Amniotic stem cell (primary cell): ENCODE measurements at regions not wholly inside any gene's neighbourhood (a gene's known extent, or its start where the extent isn't known, plus 50 kb on each side); places are given as distances from the start of the nearest gene placed in this dataset.

Experiments
- DNase-seq: peaks from one replicate; lab custom pipeline; 2025; lab: John Stamatoyannopoulos, UW

DNA sequence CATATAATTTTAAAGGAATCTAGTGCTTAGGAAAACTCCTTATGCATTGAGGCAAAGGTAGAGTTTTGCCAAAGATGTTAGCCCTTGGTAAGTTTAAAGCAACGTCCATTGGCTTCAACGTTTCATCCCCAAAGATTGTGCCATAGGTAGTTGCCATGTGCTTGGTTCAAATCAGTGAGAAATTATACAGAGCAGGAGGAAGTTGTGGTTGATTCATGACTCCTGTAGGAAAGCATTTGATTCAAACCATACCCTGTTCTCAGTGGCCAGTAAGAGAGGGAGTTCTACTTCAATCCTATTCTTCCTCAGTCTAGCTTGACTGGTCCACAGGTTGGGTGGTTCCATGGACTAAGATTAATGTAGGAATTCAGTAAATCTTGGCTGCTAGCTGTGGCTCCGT lies 535.6 kb downstream of the QKI start:
- DNase-seq, result no peak

DNA sequence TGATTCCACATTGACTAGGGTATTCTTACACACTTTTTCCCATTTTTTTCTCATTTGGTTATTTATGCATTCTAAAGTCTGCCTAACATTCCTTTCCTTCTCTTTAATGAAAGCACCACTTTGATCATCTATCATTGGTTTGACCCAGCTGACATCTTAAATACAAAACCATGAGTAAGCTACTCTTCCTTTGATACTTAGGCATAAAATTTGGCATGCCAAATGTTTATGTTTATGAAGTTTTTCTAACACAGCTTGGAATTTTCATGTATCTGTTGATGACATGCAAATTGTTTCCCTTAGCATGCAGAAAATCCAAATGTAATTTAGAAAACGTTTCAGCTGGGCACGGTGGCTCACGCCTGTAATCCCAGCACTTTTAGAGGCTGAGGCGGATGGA lies 534.9 kb downstream of the QKI start:
- no peak for DNase-seq

DNA sequence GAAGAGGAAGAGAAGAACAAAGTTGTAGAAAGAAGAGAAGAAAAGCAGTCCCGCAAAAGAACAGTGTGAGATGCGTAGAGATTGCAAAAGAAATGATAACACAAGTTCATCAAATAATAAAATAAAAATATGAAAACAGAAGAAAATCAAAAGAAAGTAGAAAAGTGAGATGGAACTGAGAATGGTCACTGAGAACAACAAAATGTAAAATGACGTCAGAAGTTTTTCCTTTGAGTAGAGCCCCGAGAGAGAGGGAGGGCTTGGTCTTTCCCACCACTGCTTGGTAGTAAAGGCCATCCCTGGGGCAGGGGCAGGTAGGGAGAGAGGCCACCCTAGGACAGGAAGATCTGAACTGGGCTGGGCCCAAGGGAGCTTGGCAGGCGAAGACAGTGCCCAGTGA lies 533.7 kb downstream of the QKI start:
- DNase-seq, result no peak

DNA sequence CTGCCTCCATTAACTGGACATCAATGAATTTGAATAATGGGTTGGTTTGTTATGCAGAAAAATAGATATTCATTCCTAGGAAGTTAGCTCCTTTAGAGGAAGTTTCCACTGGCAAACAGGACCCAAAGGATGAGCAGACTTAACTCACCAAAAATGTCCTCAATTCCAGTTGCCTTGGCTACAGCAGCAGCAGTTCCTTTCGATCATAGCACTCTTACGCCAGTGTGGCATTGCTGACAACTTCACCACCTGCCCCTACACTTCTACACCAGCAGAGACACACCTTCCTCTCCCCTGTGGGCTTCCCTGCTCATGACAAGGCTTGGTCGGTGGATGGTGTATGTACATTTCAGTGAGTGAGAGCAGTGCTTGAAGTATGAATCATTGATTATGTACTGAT lies 532.8 kb downstream of the QKI start:
- DNase-seq, result no peak

DNA sequence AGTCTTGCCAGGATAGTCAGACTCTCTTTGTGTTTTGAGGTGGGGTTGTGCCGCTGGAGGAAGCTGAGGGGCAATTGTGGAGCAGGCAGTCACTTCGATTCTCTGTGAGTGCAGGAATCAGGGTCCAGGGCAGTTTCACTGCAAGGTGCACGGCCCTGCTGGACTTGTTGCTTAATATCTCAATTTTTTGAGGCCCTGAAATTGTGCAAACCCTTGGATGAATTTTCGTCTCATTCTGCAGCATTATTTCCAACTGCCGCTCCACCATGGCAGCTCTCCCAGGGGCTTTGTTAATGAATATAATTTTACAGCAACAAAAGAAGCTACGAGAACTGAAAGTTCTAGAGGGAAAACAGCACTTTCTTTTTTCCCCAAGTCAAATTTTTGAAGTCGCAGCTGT lies 531.9 kb downstream of the QKI start:
- DNase-seq, result no peak

DNA sequence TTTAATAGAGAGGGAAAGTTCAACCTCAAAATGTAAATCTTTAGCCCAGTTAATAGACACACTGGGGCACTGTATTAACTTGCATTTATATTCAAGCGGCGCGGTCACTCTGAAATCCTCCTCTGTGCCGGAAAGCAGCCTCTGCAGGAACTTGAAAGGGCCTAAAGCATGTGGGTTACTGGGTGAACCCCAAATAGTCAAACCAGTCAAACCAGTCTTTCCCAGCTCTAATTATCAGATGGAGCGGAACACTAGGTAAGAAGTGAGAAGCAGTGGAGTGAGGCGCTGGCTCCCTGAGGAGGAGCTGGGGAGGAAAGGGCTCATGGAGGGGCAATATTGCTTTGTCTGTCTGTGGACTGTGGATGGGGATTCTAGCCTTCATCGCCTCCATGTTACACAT lies 531.3 kb downstream of the QKI start:
- no peak for DNase-seq

DNA sequence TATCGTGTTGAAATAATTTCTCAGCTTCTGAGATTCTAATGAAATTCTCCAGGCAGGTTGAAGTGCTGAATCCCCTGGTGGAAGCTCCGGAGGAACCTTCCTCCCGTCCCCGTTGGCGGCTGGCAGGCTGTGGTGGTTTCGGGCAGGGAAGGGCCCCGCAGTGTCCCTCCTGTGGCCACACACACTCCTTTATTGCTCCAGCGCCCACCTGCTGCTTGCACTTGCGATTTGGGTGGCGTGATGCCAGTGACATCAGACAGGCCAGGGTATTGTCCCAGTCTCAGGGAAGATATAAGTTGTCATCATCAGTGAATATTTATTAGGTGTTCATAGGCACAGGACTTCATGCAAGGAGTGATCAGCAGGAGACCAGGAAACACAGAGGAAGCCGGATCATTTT lies 530.4 kb downstream of the QKI start:
- DNase-seq, result no peak

DNA sequence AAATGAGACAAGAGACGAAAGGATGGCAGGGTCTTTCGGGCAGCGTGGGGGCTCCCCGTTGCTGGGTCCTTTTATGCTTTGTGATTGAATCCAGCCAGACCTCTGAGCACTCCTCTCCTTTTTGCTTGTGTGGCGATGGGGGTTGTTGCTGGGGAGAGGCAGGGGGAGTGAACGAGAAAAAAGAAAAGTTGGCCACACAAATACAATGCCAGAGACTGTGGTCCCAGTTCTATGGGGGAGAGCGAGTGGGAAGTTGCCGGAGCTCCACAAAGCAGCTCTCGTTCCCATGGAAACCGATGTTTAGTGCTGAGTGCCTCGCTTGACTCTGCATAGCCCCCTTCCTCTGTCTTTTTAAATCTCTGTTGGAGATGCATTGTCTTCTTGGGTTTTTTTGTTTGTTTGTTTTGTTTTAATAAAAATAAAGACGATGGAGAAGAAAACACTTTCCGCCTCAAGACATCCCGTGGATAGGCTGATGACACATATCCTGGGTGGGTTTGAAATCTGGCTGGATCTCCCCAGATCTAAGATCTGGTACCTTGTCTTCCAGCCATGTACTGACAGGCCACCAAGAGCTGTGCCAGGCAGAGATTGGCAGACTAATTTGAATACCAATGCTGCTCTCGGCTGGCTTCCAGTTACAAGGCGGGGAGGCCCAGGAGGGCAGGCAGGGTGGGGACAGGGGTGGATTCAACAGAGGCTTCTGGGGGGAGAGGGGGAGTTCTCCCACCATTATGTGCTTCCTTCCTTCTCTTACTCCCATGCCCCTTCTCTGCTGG lies 529.3 kb downstream of the QKI start:
- no peak for DNase-seq

DNA sequence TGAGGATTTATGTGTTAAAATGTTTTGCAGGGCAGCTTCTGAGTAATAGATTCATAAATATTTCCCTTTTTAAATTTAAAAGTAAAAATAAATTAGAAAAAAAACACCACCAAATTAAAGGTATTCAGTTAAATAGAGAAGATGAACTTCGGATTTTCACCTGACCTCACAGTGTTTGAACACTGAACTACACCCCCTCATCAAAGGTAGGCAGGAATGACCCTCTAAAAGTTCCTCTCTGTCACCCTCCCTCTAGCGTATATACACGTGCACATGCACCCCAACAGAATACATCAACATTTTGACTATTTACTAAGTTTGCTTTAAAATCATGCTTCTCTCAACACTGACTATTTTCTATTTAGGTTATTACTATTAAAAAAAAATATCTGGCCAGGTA lies 528.3 kb downstream of the QKI start:
- DNase-seq, result no peak

DNA sequence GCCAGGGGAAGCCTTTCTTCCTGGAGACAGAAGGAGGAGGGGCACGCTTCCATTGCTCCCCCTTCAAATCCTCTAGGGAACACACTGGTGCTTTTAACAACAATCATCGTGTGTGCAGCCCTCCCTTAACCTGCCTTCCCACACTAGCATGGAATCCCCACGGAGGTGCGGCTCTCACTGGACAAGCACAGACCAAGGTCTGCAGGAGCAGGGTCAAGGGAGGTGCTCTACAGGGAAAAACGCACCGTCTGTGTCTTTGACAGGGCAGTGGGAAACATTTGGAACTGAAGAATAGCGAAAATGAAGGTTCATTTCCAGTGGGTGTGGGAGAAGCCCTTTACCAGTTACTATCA lies 527.1 kb downstream of the QKI start:
- DNase-seq, result no peak

DNA sequence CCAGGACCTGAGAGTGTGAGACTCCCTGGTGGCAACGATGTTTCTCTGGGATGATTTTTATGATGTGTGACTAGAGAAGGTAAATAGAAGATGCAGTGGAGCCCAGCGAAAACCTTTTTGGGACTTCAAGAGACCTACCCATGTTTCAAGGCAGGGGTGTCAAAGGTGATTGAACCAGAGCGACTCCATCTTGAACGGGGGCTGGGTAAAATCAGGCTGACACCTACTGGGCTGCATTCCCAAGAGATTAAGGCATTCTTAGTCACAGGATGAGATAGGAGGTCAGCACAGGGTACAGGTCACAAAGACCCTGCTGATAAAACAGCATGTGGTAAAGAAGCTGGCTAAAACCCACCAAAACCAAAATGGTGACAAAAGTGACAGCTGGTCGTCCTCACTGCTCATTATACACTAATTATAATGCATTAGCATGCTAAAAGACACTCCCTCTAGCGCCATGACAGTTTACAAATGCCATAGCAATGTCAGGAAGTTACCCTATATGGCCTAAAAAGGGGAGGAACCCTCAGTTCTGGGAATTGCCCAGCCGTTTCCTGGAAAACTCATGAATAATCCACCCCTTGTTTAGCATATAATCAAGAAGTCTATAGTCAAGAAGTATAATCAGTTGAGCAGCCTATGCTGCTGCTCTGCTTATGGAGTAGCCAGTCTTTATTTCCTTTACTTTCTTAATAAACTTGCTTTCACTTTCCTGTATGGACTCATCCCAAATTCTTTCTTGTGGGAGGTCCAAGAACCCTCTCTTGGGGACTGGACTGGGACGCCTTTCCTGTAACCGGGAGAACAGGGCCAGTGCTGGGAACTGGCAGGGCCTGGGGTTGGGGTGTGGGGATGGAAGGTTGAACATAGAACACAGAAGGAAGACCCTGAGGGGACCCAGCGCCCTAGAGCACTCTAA lies 526.4 kb downstream of the QKI start:
- DNase-seq, result no peak

DNA sequence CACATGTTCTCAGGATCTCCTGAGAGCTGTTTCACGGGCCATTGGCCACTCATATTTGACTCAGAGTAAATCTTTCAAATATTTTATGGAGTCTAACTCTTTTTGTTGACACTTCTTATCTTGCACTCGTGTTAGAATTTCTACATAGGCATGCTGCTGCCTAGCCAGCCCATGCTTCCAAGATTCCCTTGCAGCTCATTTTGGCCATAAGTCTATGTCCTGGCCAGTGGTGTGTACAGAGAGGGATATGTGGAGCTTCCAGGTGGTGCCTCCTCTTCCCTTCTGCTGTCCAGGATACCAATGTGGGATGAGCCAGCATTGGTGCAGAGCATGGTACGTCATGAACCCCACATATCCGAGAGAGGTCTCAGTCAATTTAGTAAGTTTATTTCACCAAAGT lies 522.6 kb downstream of the QKI start:
- no peak for DNase-seq

DNA sequence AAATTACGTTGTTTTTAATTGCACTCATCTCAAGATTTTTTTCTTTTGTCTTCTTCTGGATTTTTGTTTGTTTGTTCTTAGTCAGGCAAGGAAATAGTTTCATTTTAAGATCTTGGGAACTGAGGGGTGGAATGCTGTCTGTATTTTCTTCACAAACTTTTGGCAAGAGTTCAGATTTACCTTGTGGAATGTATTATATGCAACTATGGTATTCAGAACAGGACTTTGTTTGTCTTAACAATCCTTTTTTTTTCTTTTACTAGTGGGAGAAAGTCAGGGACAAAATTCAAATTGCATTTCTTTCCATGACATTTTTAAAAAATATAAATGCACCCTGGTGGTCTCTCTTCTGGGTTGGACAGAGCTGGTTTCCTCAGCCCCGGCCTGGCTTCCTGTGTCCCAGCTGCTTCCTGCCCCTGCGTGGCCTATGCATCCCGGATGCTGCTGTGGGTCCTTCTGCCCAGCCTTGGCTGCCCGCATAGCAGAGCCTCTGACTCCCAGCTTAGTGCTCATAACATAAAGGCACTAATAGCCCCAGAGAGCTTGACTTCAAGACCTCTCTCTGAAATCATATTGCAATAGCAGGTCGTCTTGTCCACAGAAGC lies 520.7 kb downstream of the QKI start:
- DNase-seq, result no peak

DNA sequence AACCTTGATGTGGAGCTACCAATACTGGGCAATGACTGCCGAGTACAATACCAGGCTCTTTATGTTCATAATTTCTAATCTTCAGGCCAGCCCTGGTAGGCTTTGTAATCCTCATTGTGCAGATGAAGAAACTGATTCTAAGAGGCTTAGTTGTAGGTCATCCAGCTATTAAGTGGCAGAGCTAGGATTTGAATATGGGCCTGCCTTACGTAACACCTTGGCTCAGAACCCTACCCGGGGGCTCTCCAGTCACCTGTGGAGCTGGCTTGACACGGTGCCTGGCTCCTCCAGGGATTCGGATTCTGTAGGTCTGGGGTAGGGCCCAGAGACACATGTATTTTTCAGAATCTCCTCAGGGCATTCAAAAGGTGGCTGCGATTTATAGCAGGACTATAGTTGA lies 515.5 kb downstream of the QKI start:
- no peak for DNase-seq

DNA sequence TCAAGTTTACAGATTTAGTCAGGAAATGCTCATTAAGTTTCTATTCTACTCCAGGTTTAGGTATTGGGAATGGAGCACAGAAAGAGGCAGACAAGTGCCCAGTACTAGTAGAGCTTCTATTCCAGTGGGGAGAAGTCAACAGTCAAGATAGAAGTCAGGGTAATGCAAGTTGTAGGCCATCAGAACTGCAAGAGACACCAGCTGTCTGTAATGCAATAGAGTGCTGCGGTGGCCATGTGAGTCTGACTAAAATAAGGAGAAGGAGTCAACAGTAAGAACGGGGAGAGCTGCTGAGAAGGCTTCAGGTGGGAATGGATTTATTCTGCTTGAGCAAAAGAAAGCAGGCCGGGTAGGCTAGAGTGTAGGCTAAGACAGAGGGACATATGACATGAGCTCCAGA lies 515.0 kb downstream of the QKI start:
- no peak for DNase-seq

DNA sequence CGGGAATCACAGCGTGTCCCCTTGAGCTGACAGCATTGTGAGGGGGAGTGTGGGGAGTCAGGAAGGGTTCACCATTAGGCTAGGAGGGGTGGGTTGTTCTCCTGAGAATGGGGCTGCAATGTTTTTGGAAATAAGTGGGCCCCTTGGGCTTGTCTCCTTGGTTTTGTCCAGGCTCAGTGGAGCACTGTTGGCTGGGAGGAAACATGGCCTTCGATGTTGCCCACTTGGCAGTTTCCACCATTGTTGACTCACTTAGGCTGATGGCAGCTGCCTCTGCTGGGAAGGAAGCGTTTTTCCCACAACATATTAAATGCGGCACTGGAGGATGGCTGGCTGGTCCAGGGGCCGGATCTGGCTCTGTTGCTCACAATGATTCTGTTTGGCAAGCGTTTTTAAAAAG lies 512.1 kb downstream of the QKI start:
- no peak for DNase-seq

DNA sequence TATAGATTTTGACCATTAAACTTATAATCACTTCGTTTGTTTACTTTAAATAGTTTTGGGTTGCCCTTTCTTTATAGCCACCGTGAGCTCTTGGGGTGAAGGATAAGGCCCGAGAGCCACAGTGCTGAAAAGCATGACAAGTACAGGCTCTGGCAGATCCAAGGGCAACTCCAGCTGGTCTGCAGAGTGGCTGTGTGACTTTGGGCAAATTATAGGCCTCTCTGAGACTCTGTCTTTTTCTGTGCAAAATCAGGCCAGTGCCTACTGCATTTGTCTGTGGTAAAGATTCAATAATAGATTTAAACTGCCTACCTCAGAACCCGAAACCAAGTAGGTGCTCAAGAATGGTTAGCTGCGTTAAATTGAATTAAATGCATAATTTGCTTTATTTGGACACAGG lies 511.3 kb downstream of the QKI start:
- DNase-seq, result no peak

DNA sequence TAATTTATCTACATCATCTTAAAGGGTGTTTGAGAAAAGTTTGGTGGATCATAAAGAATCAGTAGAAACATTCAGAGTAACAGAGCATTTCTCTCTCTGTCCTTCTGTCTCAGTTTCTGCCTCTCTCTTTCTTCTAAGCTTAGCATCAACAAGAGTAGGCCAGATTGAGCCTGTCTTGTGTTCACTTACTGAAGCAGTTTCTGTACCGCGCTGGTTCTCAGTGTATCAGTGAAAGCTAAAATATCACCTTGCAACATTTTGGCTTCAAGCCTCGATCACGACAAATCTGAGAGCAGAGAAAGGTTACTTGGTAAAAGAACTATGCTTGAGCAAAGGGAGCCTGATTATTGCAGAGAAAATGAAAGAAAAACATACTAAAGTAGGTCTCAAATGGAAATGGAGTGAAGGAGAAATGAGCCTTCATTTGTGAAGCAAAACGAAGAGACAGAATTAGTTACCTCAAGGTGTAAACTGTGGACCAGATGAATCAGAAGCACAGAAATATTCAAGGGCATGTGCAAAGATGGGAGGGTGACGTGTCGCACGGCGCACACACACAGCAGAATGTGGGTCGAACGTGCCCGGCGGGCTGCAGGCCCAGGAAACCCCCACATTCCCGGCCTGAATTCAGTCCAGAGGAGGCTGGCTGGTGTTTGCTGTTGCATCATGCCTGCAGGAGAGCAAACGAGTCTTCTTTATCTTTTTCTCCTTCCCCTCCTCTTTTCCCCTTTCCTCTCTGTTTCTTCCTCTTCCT lies 509.3 kb downstream of the QKI start:
- DNase-seq, result no peak

DNA sequence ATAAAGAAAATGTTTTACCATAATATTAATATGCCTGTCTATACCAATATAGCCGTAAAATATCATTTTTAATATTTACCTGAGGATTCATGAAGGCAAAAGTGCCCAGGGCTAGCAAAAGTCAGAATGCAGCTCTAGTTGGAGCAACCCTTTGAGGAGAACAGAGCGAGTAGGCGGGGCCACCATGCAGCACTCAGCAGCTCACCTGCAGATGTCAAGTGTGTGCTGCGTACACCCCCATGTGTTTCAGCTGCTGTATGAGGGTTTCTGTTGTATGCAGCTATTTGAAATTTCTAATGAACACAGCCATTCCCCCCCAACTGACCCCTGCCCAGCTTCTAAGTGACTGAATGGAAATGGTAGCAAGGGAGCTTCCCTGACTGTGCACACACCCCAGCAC lies 508.0 kb downstream of the QKI start:
- no peak for DNase-seq

DNA sequence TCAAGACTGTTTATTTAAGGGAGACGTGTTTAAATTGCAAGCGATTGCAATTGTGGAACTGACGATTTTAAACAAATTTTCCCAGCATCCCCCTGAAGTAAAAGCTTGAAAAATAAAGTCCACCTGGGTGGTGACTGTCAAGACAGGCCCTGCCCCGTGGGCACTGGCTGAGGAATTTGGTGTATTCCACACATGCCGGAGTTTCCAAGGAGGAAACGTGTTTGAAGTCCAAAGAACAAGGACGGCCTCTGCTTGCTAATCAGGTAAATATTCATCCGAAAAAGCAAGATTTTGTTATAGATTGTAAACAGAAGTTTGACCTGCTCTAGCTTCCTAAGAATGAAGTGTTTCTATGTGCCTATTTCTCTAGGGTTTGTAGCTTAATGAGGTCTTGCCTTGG lies 505.1 kb downstream of the QKI start:
- no peak for DNase-seq

DNA sequence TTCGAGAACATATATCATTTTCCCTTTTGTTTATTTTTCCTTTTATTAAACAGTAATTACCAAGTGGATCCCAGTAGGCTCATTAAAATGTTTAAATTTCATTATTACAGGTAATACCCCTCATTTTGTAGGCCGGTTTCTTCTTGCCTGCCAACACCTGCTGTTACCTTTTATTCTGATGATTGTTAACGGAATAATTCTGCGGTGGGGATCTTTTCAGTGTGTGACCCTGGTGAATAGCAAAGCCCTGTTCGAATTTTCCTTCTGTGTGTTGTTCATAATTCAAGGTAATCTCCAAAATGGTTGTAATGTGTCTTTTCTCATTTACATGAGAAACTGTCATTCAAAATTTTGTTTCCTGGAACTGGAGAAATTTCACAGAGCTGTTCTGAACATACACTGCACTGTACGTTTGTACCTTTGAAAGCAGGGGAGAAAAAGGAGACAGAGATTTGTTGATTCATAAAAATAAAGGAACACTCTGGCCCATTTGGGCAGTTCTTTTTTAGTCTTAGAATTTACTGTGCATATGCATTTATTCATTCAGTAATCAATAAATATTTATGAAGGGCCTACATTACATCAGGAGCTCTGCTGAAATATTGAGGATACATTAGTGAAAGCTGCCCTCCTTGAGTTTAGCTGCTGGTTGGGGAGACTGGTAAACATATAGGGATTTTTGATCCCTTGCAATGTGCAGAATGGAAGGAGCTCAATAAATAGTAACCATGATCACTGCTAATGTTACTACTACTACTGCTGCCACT lies 502.0 kb downstream of the QKI start:
- DNase-seq, result no peak

DNA sequence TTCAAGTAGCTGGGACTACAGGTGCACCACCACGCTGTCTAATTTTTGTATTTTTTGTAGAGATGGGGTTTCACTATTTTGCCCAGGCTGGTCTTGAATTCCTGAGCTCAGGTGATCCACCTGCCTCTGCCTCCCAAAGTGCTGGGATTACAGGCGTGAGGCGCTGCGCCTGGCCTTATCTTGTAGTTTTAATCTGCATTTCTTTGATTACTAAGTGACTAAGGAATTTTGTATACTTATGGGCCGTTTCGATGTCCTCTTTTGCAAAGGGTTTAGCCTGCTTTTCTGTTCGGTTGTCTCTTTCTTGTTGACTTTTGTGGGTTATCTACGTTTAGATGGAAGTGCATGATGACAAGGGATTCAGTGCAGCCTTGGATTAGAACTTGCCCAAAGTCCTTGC lies 500.6 kb downstream of the QKI start:
- no peak for DNase-seq
